ENCODE measurements at regions not wholly inside any gene's neighbourhood (a gene's known extent, or its start where the extent isn't known, plus 50 kb on each side); places are given as distances from the start of the nearest gene placed in this dataset.

DNA sequence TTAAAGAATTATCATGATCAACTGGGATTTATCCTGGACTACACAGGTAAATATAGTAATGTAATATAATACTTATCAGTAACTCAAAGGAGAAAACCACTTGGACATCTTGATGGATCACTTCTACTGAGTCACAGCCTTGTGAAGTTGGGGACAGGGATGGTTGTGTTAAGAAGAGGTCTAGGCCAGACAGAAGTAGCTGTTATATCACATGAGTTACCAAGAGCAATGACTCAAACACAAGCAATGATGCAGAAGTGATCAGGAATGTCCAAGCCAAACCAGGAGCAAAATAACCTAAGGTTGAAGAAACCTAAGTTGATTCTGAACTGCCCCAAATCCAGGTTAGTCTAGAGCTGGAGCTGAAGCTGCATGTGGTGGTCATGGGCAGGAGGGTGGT is 424.5 kb upstream of the DAB1 start:
- H3K36me3 ChIP-seq, result no peaks in the 10 kb centered on the region
- TF ChIP-seq POLR2A (IDR thresholded peaks at IDR 0.05) (no peak), POLR2AphosphoS5 (IDR thresholded peaks at IDR 0.05) (no peak)
- TF ChIP-seq, protein P1, sequence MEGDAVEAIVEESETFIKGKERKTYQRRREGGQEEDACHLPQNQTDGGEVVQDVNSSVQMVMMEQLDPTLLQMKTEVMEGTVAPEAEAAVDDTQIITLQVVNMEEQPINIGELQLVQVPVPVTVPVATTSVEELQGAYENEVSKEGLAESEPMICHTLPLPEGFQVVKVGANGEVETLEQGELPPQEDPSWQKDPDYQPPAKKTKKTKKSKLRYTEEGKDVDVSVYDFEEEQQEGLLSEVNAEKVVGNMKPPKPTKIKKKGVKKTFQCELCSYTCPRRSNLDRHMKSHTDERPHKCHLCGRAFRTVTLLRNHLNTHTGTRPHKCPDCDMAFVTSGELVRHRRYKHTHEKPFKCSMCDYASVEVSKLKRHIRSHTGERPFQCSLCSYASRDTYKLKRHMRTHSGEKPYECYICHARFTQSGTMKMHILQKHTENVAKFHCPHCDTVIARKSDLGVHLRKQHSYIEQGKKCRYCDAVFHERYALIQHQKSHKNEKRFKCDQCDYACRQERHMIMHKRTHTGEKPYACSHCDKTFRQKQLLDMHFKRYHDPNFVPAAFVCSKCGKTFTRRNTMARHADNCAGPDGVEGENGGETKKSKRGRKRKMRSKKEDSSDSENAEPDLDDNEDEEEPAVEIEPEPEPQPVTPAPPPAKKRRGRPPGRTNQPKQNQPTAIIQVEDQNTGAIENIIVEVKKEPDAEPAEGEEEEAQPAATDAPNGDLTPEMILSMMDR (IDR thresholded peaks at IDR 0.05 in 8 of 11, conservative IDR thresholded peaks at IDR 0.05 in 3 of 11), result no peak
- H3K27me3 ChIP-seq (replicated peaks in 1 of 7), result no peaks in the 10 kb centered on the region
- intact Hi-C loops (cut with DNase I; ENCODE audit: low total_unique reads), result no loop called here
- no peaks in the 10 kb centered on the region for H3K9me3 ChIP-seq
- no peak overlapping the region for H3K4me3 ChIP-seq
- H3K4me1 ChIP-seq, result no peaks in the 10 kb centered on the region
- no peak for DNase-seq
- no peak overlapping the region for H3K27ac ChIP-seq

DNA sequence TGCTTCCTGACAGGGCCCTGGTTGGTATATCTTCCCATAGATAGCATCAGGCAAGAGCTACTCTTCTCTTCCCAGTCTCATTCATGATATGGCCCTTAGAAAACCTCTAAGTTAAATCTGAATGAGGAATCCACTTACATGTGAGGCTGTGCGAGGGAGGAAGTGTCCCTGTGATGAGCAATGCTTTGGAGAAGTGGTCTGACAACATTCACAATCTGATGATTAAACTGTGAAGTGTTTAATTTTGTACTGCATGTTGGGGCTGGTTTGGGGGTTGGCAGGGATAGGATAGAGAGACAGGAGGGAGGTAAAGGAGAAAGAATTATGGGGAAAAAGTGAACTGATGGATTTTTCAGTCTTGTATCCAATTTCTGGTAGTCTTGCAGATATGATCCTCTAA is 421.2 kb upstream of the DAB1 start:
- Histone ChIP-seq H3K4me3 (no peak overlapping the region), H3K36me3 (no peaks in the 10 kb centered on the region), H3K27ac (no peak overlapping the region), H3K9me3 (peaks cover 0 to 28% (median 18%) of the 10 kb centered on the region in 8 donors), H3K4me1 (no peaks in the 10 kb centered on the region), H3K27me3 (replicated peaks in 1 of 7) (no peaks in the 10 kb centered on the region)
- no peak for DNase-seq
- TF ChIP-seq POLR2A (IDR thresholded peaks at IDR 0.05), result no peak
- no peak for TF ChIP-seq POLR2AphosphoS5 (IDR thresholded peaks at IDR 0.05)
- TF ChIP-seq, protein P1 (IDR thresholded peaks at IDR 0.05 in 8 of 11, conservative IDR thresholded peaks at IDR 0.05 in 3 of 11), result no peak
- intact Hi-C loops (cut with DNase I; ENCODE audit: low total_unique reads), result no loop called here
- WGBS, 5 donors, result 46 to 77% (median 63%) methylated on average over 1 of the region's 1 CpG

DNA sequence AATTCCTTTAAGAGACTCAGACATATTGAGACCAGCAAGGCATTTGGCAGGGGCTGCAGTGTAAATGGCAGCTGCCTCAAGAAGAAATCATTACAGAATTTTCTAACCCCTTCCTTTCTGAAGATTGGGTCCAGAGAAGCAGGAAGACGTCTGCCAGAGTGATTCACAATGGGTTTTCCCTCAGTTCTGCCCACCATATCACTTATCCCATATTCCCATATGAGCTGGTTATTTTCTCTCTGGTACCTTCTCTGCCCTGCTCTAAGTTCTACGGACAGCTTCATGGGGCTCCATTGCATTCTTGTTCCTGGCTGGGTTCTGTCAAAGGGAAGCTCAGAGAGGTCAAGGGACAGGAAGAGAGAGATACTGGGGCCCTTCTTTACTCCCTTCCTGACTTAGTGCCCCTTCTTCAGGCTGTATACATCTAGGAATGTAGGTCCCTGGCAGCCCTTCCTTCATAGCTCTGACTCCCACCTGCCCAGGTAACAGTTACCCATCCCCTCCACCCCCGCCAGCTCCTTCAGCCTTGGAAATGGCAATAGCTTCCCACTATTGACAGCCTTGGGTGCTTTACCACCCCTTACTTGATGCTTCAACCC is 420.6 kb upstream of the DAB1 start:
- Histone ChIP-seq H3K4me1 (no peaks in the 10 kb centered on the region), H3K9me3 (peaks cover 0 to 34% (median 22%) of the 10 kb centered on the region in 8 donors), H3K36me3 (no peaks in the 10 kb centered on the region), H3K27ac (no peak overlapping the region), H3K27me3 (replicated peaks in 1 of 7) (no peaks in the 10 kb centered on the region), H3K4me3 (no peak overlapping the region)
- TF ChIP-seq POLR2A (IDR thresholded peaks at IDR 0.05) (no peak), POLR2AphosphoS5 (IDR thresholded peaks at IDR 0.05) (no peak)
- TF ChIP-seq, protein P1 (IDR thresholded peaks at IDR 0.05 in 8 of 11, conservative IDR thresholded peaks at IDR 0.05 in 3 of 11), result no peak
- DNase-seq, result no peak
- intact Hi-C loops (cut with DNase I; ENCODE audit: low total_unique reads), result no loop called here
- WGBS, 5 donors, result 73 to 84% (median 78%) methylated on average over 3 of the region's 3 CpGs

DNA sequence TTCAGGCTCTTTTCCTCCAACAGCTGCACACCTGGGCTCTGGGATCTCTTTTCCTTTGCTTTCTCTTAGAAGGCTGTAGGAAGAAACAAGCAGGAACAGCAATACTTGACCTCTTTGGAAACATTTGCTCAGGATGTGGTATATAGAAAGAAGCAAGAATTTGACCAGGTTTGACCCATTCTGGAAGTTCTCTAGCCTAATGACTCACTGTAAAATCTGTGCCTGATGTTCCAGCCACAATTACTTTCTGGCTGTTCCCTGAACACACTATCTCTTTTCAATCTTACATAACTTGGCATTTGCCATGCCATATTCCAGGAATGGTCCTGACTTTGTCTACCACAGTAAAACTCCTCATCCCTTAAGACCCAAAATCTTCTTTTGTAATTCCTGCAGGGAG is 419.9 kb upstream of the DAB1 start:
- no peaks in the 10 kb centered on the region for H3K4me1 ChIP-seq
- H3K36me3 ChIP-seq, result no peaks in the 10 kb centered on the region
- H3K9me3 ChIP-seq, result peaks cover 0 to 37% (median 22%) of the 10 kb centered on the region in 8 donors
- H3K27ac ChIP-seq, result no peak overlapping the region
- TF ChIP-seq, protein P1 (IDR thresholded peaks at IDR 0.05 in 8 of 11, conservative IDR thresholded peaks at IDR 0.05 in 3 of 11), result no peak
- TF ChIP-seq POLR2AphosphoS5 (IDR thresholded peaks at IDR 0.05), result no peak
- TF ChIP-seq POLR2A (IDR thresholded peaks at IDR 0.05), result no peak
- H3K4me3 ChIP-seq, result no peak overlapping the region
- no peak for DNase-seq
- no peaks in the 10 kb centered on the region for H3K27me3 ChIP-seq (replicated peaks in 1 of 7)
- intact Hi-C loops (cut with DNase I; ENCODE audit: low total_unique reads), result no loop called here

Data from spleen (tissue), 11 donors.